Ishikawa (cell line): ENCODE measurements at regions not wholly inside any gene's neighbourhood (a gene's known extent, or its start where the extent isn't known, plus 50 kb on each side); places are given as distances from the start of the nearest gene placed in this dataset.
A peak's percentile ranks its signal among the peaks of the same experiment; 100 is the strongest.
"Not testable (repeated sequence)": the region's sequence is repeated elsewhere in the genome, so short reads cannot be mapped to it uniquely, and the experiment has no call there.

Source experiments
- CEBPB ChIP-seq: IDR thresholded peaks from 2 replicates; pipeline ENCODE4 v1.6.1; 2012
- CREB1 ChIP-seq: IDR thresholded peaks from 2 replicates; pipeline ENCODE4 v1.6.1; 2012; ENCODE audit warnings: low read depth
- EGR1 ChIP-seq: IDR thresholded peaks from 2 replicates; pipeline ENCODE4 v1.6.1; 2012
- EP300 ChIP-seq: IDR thresholded peaks from 2 replicates; pipeline ENCODE4 v1.6.1; 2012; ENCODE audit warnings: borderline replicate concordance
- FOXM1 ChIP-seq: IDR thresholded peaks from 2 replicates; pipeline ENCODE4 v1.6.1; 2012; ENCODE audit warnings: low read depth, borderline replicate concordance
- MAX ChIP-seq: IDR thresholded peaks from 2 replicates; pipeline ENCODE4 v1.6.1; 2012
- NFIC ChIP-seq: IDR thresholded peaks from 2 replicates; pipeline ENCODE4 v1.6.1; 2012
- RAD21 ChIP-seq: IDR thresholded peaks from 2 replicates; pipeline ENCODE4 v1.6.1; 2012; ENCODE audit warnings: low read depth
- REST ChIP-seq: IDR thresholded peaks from 2 replicates; pipeline ENCODE4 v1.6.1; 2012; ENCODE audit warnings: low read depth, mild to moderate bottlenecking
- TAF1 ChIP-seq: IDR thresholded peaks from 2 replicates; pipeline ENCODE4 v1.6.1; 2012; ENCODE audit warnings: low read depth, mild to moderate bottlenecking
- USF1 ChIP-seq: IDR thresholded peaks from 2 replicates; pipeline ENCODE4 v1.6.1; 2012
- YY1 ChIP-seq: IDR thresholded peaks from 2 replicates; pipeline ENCODE4 v1.6.1; 2012; ENCODE audit warnings: low read depth

- not testable (repeated sequence) for TF ChIP-seq MAX, EP300, REST, TAF1, CREB1, RAD21, EGR1, NFIC, YY1, FOXM1, USF1
- peak; percentile 48; the same call in 1 of the 2 replicates for TF ChIP-seq CEBPB
Measured at GRCh38 chr6:131346896-131347295, 211.6 kb downstream of the AKAP7 start.
